GM23248 (cell line): ENCODE measurements at regions not wholly inside any gene's neighbourhood (a gene's known extent, or its start where the extent isn't known, plus 50 kb on each side); places are given as distances from the start of the nearest gene placed in this dataset.

ENCODE experiments used
- DNase-seq: peaks from one replicate; pipeline ENCODE4 v3.0.0-alpha.2; 2015
- H2AFZ ChIP-seq: fragments of 200-600 bp; sonication (generic); 2 replicates; pipeline ENCODE4 v1.6.1; 2016; ENCODE audit warnings: antibody characterized with exemption
- H3F3A ChIP-seq: fragments of 200-600 bp; sonication (generic); 2 replicates; pipeline ENCODE4 v1.6.1; 2016; ENCODE audit warnings: mild to moderate bottlenecking, antibody characterized with exemption, mixed run types; ENCODE audit not compliant: insufficient read depth
- H3K27ac ChIP-seq: fragments of 200-600 bp; sonication (generic); 2 replicates; pipeline ENCODE4 v1.5.1; 2016; ENCODE audit warnings: mild to moderate bottlenecking
- H3K27me3 ChIP-seq: fragments of 200-600 bp; sonication (generic); replicated peaks from 2 replicates; pipeline ENCODE4 v1.6.1; 2016; ENCODE audit warnings: mild to moderate bottlenecking; ENCODE audit not compliant: insufficient read depth
- H3K36me3 ChIP-seq: fragments of 200-600 bp; sonication (generic); 2 replicates; pipeline ENCODE4 v1.6.1; 2016; ENCODE audit warnings: low read depth, mild to moderate bottlenecking
- H3K4me1 ChIP-seq: fragments of 200-600 bp; sonication (generic); 2 replicates; pipeline ENCODE4 v1.6.1; 2016; ENCODE audit warnings: mild to moderate bottlenecking; ENCODE audit not compliant: insufficient read depth
- H3K4me2 ChIP-seq: fragments of 200-600 bp; sonication (generic); one replicate; pipeline ENCODE4 v1.6.1; 2016; ENCODE audit warnings: mild to moderate bottlenecking; ENCODE audit not compliant: unreplicated experiment
- H3K4me3 ChIP-seq: fragments of 200-600 bp; sonication (generic); 2 replicates; pipeline ENCODE4 v1.5.1; 2016; ENCODE audit warnings: mild to moderate bottlenecking
- H3K79me2 ChIP-seq: fragments of 200-600 bp; sonication (generic); 2 replicates; pipeline ENCODE4 v1.6.1; 2016; ENCODE audit warnings: mild to moderate bottlenecking; ENCODE audit not compliant: insufficient read depth
- H3K9ac ChIP-seq: fragments of 200-600 bp; sonication (generic); 2 replicates; pipeline ENCODE4 v1.6.1; 2016; ENCODE audit warnings: mild to moderate bottlenecking
- H3K9me2 ChIP-seq: fragments of 200-600 bp; sonication (generic); 2 replicates; pipeline ENCODE4 v1.6.1; 2016; ENCODE audit warnings: mixed run types, mild to moderate bottlenecking, moderate library complexity; ENCODE audit not compliant: insufficient read depth
- H3K9me3 ChIP-seq: fragments of 200-600 bp; sonication (generic); one replicate; pipeline ENCODE4 v1.6.1; 2017; ENCODE audit warnings: low read depth
- H4K20me1 ChIP-seq: fragments of 200-600 bp; sonication (generic); 2 replicates; pipeline ENCODE4 v1.6.0; 2016; ENCODE audit not compliant: insufficient read depth
- EZH2 ChIP-seq: fragments of 200-600 bp; sonication (generic); IDR thresholded peaks from 2 replicates; pipeline ENCODE4 v1.6.1; 2018; ENCODE audit warnings: antibody characterized with exemption, mild to moderate bottlenecking; ENCODE audit not compliant: insufficient read depth, poor library complexity, severe bottlenecking
- EZH2phosphoT487 ChIP-seq: fragments of 200-600 bp; sonication (generic); IDR thresholded peaks from 2 replicates; pipeline ENCODE4 v1.6.1; 2018; ENCODE audit warnings: antibody characterized with exemption, moderate library complexity, mild to moderate bottlenecking, low read depth; ENCODE audit not compliant: insufficient read depth
- WGBS, 2 experiments: methylation state at CpG; one replicate each; pipeline ENCODE4 v1.1.6; 2015 to 2017; ENCODE audit warnings: low lambda C conversion rate in 2 of 2, low coverage in 1 of 2; ENCODE audit errors: missing lambda C conversion rate in 2 of 2; 5-methylcytosine and 5-hydroxymethylcytosine counted together
- in situ Hi-C: fragments of 300-500 bp; cut with MboI; formaldehyde crosslinking; loops from 2 replicates; pipeline ENCODE4 v1.15.0; 2020

- in situ Hi-C loops, result no loop called here
These were observed 327.3 kb downstream of the OTOL1 start for GRCh38 chr3:161823910-161824309.

DNA sequence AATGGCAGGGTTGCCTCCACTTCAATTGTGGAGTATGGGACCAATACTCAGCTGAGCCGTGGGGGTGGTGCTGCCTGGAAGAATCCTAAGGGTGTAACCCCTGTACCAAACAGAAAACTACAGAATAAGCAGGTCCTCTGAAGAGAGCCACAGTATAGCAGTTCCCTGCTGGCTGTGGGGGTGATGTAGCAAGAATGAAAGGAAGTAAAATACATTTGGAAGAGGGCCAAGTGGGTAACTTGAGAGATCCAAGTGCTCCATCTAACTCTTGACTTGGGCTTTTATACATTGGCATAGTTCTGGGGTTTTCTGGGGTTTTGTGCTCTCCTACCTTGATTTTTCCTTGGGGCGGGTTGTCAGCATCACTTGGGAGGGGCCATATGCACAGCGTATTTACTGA, 341.4 kb downstream of the OTOL1 start:
- Histone ChIP-seq H3K9ac (no peak overlapping the region), H3K27ac (no peak overlapping the region), H3K79me2 (no peaks in the 10 kb centered on the region), H3F3A (no peaks in the 10 kb centered on the region), H3K4me1 (no peaks in the 10 kb centered on the region), H3K27me3 (no peaks in the 10 kb centered on the region), H3K36me3 (no peaks in the 10 kb centered on the region), H3K4me3 (no peak overlapping the region), H4K20me1 (no peaks in the 10 kb centered on the region), H3K9me2 (no peaks in the 10 kb centered on the region), H2AFZ (no peak overlapping the region), H3K9me3 (no peaks in the 10 kb centered on the region), H3K4me2 (no peak overlapping the region)
- 46 to 51% methylated on average over 3 of the region's 3 CpGs for WGBS, 2 experiments
- TF ChIP-seq EZH2 (no peak), EZH2phosphoT487 (no peak)
- DNase-seq, result no peak
- in situ Hi-C loops, result no loop called here

More at GRCh38 chr3:161823910-161824309, 327.3 kb downstream of the OTOL1 start:
- 46 to 53% methylated on average over 3 of the region's 3 CpGs for WGBS, 2 experiments
- no peaks in the 10 kb centered on the region for H4K20me1 ChIP-seq
- no peaks in the 10 kb centered on the region for H3K79me2 ChIP-seq
- H3K9me2 ChIP-seq, result no peaks in the 10 kb centered on the region
- no peak for DNase-seq
- H3K9ac ChIP-seq, result no peak overlapping the region
- H3K4me1 ChIP-seq, result no peaks in the 10 kb centered on the region
- no peak overlapping the region for H3K27ac ChIP-seq
- H3K9me3 ChIP-seq, result no peaks in the 10 kb centered on the region
- no peak overlapping the region for H3K4me2 ChIP-seq
- no peak overlapping the region for H3K4me3 ChIP-seq
- H3K36me3 ChIP-seq, result no peaks in the 10 kb centered on the region
- no peak overlapping the region for H2AFZ ChIP-seq
- no peaks in the 10 kb centered on the region for H3F3A ChIP-seq
- H3K27me3 ChIP-seq, result no peaks in the 10 kb centered on the region
- TF ChIP-seq EZH2phosphoT487 (no peak), EZH2 (no peak)

- Histone ChIP-seq H3K4me1 (no peaks in the 10 kb centered on the region), H3K9ac (no peak overlapping the region), H3K4me3 (no peak overlapping the region), H3K4me2 (no peak overlapping the region), H3K27me3 (peaks cover 5% of the 10 kb centered on the region; the same call in 1 of the 2 replicates), H3K36me3 (no peaks in the 10 kb centered on the region), H3K9me2 (no peaks in the 10 kb centered on the region), H4K20me1 (no peaks in the 10 kb centered on the region), H2AFZ (no peak overlapping the region), H3K79me2 (no peaks in the 10 kb centered on the region), H3K27ac (no peak overlapping the region), H3K9me3 (no peaks in the 10 kb centered on the region), H3F3A (no peaks in the 10 kb centered on the region)
- in situ Hi-C loops, result no loop called here
- no peak for DNase-seq
- TF ChIP-seq EZH2phosphoT487 (no peak), EZH2 (no peak)
- WGBS, 2 experiments, result 69% methylated on average over 1 of the region's 1 CpG
These were observed 351.8 kb downstream of the OTOL1 start for GRCh38 chr3:161848376-161848775.

DNA sequence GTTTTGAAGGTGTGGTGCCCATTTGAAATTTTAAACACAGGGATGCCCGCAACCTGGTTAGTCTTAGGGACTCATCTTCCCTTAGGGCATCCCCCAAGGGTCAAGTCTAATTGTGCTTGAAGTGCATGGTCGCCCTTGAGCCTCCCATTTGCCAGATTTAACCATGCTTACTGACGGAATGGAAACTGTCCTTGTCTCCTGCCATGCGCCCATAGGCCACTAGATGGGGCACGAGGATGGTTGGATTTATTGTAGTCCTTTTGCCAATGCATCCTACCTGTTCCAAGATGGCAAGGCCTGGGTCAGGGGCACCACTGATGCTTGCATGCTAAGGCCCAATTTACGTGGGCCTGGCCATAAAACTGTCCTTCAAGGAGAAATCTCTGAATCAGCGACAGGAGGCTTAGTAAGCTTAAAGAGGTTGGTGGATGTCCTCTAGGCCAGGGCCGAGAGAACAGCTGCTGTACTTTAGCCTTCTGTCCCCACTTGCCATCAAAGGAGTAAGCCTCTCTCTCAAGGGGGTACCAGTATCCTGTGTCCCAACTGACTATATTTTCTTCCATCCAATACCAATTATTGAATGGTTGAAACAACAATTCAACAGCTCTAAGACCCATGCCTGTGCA, 355.4 kb downstream of the OTOL1 start:
- in situ Hi-C loops, result no loop called here
- Histone ChIP-seq H3K9me2 (no peaks in the 10 kb centered on the region), H3K27ac (no peak overlapping the region), H4K20me1 (no peaks in the 10 kb centered on the region), H3K4me3 (no peak overlapping the region), H3K9ac (no peak overlapping the region), H3K9me3 (no peaks in the 10 kb centered on the region), H3K4me2 (no peak overlapping the region), H3K4me1 (no peaks in the 10 kb centered on the region), H3K36me3 (no peaks in the 10 kb centered on the region), H3K79me2 (no peaks in the 10 kb centered on the region), H3F3A (no peaks in the 10 kb centered on the region), H3K27me3 (no peaks in the 10 kb centered on the region), H2AFZ (no peak overlapping the region)
- peak; percentile 60 for DNase-seq
- TF ChIP-seq EZH2 (no peak), EZH2phosphoT487 (no peak)
- WGBS, 2 experiments, result 34 to 38% methylated on average over 8 of the region's 8 CpGs

- in situ Hi-C loops, result no loop called here
- Histone ChIP-seq H3K27ac (no peak overlapping the region), H3K27me3 (no peaks in the 10 kb centered on the region), H3K4me3 (no peak overlapping the region), H3K9me2 (no peaks in the 10 kb centered on the region), H3K9me3 (no peaks in the 10 kb centered on the region), H2AFZ (no peak overlapping the region), H3F3A (no peaks in the 10 kb centered on the region), H3K4me1 (no peaks in the 10 kb centered on the region), H3K9ac (no peak overlapping the region), H3K4me2 (no peak overlapping the region), H3K79me2 (no peaks in the 10 kb centered on the region), H3K36me3 (no peaks in the 10 kb centered on the region), H4K20me1 (no peaks in the 10 kb centered on the region)
- no peak for TF ChIP-seq EZH2
- TF ChIP-seq EZH2phosphoT487, result no peak
- no peak for DNase-seq
- WGBS, 2 experiments, result 71 to 73% methylated on average over 9 of the region's 9 CpGs
These were observed 356.1 kb downstream of the OTOL1 start for GRCh38 chr3:161852744-161853143.
